T-helper 2 cell treated with Interferon-gamma antibody and Interleukin-4, amounts not matched to agents 100 ng/mL and 5 ng/mL, for 36 hours (primary cell): ENCODE measurements at regions not wholly inside any gene's neighbourhood (a gene's known extent, or its start where the extent isn't known, plus 50 kb on each side); places are given as distances from the start of the nearest gene placed in this dataset.

Source experiments
- intact Hi-C: fragments of 100-400 bp; cut with micrococcal nuclease; formaldehyde crosslinking; loops from one replicate; pipeline ENCODE4 v1.15.1; 2023

DNA sequence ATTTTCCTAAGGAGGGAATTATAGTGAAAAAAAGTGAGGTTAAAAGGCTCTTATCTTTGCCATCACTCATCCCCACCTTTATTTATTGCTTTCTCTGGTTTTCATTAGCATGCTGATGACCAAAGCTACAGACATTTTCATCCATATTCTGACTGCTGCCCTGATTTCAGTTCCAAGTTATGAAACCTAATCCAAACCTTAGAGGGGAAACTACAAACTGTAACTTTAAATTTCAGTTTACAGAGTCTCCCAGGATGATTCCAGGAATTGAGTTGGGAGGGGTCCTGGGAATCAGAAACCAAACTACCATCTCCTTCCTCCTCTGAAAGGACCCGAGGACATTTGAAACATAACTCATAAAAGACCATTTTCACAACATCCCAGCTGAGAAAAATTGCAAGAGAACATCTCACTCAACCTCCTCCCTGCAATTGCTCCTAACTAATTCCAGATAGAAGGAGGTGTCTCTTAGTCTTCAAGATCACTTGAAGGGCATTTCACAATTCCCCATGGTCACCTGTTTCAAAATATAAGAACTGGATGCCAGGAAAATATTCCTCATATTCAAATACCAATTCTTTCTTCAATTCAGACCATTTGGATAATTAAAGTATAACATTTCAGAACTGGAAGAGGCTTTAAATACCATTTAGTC is 520.6 kb downstream of the TNS1 start:
- intact Hi-C loops = no loop called here

DNA sequence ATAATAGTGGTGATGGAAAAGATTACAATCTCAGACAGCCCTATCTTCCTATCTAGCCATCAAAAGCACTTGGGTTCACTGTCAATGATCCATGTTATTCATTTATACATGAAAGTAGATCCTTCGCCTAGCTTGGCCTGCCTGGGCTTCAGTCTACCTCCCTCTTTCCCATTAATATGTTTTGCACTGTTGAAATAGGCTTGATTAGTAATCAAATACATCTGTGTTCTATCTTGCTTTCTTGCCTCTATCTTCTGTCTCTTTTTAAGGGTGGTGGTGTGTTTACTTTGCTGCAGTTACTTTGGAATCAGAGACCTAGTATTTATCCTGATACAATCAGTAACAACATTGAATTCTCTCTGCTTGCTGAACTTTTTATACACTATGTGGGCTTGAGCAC is 521.2 kb downstream of the TNS1 start:
- intact Hi-C loops = no loop called here

DNA sequence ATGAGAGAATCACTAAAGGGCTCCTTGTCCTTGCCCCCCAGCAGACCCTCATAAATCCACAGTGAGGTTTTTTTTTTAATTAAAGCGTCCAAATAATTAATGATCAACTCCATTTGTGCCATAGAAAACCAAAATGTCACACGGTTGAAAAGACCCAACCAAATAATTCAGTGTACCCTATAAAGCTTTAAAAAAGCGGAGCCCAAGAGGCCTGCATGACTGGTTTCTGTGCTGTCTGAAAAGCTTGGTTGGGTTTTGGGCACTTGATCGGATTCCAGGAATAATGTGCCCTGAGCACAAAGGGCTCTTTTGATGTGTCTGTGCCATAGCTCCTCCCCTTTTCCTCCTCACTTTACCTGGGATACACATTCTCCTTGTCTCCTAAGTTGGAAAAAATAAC is 523.2 kb downstream of the TNS1 start:
- intact Hi-C loops = no loop called here

DNA sequence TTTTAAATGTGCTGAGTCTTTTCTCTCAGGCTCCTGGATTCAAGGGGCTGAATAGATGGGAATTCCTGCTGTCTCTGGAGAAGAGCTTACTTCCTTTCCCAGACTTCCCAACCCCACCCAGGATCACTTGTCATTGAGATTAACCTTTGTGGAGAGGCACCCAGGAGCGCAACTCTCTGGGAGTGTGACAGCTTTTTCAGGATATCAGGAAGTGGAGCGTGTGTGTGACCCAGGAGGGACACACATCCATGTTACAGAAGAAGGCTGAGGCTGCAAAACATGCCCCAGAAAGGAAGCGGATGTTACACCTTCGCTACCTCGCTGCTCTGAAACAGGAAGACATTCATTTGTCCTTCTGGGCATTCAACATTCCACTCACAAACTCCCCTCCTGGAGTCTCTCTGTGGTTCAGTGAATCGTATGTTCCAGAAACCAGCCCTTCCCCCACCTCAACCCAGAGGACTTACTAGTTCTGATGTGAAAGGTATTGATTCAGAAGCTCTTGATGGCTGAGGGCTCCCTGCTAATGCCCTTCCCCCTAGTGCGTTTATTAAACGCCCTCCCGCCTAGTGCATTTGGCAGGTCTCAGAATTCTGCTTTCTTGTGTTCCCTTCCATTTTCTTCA is 523.9 kb downstream of the TNS1 start:
- intact Hi-C loops = no loop called here

DNA sequence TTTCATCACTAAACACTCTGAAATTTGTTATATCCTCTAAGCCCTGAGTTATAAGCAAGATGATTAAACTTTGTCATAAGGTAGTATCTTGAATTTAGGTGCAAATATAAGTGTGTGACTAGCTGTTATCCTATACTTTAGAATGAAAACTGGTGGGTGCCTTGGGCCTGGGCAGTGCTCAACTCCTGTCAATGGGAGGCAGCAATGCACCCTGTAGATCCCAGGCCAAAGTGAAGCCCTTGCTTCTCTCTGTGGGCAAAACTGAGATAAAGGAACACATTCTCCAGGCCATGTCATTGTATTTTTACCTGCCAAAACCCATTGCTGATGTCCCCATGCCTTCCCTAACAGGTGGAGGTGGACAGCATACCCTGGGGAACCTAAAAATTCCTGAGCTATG is 525.2 kb downstream of the TNS1 start:
- intact Hi-C loops = no loop called here

DNA sequence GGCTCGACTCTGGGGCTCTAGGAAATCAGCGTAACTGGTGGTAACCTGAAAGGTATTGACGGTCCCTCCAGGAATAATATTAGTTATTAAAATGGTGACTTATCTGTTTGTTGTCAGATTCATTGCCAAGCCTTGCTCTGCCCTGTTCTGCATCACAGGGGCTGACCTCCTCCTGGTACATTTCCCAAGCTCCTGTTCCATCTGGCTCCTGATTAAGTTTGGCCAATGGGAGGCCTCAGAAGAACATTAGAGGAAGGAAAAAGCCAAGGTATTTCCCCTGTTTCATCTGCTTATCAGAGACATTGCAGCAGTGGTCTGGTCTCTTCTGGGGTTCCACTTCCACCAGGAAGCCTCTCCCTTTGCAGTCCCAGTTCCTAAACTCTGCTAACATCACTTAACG is 527.0 kb downstream of the TNS1 start:
- intact Hi-C loops = no loop called here

DNA sequence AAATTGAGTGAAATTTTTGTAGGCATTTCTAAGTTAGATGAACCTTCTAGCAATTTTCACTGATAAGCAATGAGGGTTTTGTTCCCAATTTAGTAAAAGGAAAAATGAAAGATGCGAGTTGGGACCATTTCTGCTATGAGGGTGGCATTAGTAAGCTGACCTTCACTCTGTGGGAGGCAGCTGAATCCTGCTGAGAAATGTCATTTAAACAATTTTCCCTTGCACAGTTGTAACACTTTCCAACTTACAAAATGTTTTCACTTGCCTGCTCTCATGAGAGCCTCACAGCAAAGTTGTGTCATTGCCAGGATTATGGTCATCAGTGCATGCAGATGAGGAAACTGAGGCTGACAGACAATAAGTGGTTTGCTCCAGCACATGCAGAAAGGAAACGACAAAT is 527.7 kb downstream of the TNS1 start:
- intact Hi-C loops = no loop called here

DNA sequence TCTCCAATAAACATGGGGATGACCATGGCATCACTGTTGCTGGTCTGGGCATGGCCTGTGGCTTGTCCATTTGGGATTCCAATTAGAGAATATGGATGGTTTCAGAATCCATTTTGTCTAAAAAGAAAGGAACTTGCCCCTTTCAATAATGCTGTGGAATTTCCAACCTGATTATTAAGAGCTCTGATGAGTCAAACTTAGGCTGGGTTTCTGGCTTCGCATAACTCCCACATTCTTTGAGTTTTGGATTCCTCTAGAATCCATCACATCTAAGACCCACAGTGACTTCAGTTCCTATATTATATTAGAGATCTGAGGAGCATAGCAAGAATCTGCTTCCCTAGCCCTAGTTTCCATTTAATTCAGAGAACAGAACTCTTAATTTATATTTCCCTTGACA is 531.5 kb downstream of the TNS1 start:
- intact Hi-C loops = no loop called here

DNA sequence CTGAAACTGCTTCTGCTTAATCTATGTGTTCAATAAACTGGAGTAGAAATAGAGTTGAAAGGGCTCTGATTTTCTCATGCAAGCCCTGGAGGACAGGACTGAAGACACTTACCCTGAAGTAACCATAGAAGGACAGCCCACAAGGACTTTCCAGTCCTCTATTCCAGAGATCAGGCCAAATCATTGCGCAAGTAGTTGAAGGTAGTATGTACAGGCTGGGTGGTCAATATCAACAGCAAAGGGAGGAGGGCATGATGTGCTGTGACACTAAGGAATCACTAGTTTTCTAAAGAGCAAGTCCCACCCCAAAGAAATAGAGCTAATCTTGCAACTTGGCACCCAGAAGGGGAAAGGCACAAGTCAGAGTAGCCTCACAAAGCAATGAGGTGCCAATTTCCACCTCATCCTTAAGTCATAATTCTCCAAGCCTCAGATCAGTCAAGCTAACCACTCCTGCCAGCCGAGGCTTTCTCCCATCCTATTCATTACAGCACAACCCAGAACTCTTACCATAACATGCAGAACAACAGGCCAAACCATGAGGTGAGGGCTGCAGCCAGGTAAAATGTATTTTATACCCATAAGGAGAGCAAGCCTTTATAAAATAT is 533.5 kb downstream of the TNS1 start:
- intact Hi-C loops = no loop called here

DNA sequence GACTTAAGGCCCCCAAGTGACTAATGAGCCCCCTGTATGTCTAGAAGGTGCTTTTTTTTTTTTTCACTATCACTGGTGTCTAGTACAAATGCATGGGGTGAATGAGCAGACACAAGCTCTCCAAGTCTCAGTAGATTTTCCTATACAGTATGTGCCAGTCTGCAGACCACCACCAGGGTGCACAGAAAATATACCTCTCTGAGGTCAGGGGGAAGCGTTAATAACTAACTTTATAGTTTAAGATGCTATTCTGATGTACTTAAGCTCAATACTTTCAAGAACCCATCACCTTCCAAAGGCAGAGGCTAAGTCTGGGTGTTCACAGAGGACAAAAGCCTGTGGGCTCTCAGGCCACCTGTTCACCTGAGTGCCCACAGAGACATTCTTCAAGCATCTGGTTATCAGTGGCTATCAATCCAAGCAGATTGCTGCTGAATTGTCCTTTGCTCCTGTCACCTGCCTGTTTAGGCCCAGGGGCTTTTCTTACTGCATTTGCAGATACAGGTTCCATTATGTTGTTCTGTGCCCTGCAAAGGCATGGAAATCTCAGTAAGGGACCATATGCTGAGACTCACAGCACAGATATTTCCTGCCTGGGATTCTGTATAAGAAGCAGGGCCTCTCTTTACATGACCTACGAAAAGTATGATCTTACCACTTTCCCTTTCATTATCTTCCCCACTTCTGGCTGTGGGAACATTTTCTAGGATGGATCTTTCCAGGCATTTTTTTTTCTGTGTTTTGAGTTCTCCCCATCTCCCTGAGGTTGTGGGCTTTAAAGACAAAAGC is 534.6 kb downstream of the TNS1 start:
- intact Hi-C loops = no loop called here

DNA sequence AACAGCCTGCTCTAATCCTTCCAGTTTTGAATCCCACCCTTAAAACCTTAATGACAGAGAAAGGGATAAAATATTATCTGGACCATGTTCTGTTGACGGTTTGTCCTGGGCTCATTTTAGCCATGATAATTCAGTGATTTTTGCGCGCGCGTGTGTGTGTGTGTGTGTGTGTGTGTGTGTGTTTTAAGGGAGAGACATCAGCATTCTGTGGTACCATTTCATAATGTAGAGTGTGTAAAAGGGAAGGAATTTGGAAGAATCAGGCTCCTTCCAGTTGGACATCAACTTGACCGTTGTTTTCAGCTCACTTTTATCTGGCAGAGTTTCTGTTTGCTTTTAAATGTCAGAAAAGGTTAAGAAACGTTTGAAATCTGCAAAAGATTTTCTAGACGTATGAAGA is 535.5 kb downstream of the TNS1 start:
- intact Hi-C loops = no loop called here

DNA sequence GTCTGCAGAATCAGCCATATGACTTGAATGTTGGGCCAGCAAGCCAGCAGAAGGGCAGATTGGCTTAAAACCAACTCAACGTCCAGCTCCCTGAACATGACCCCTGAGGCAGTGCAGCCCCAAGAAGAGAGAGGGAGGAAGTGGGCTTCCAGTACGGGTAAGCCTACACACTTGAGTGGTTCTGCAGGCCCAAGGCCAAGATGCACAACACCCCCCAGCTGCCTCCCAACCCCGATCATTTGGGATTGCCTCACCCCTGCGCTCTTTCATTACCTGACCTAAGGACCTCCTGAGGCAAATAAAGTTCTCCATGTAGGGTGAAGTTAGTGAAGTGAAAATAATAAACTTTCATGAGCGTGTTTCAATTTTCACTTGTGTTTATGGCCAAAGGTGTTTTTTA is 536.0 kb downstream of the TNS1 start:
- intact Hi-C loops = no loop called here

DNA sequence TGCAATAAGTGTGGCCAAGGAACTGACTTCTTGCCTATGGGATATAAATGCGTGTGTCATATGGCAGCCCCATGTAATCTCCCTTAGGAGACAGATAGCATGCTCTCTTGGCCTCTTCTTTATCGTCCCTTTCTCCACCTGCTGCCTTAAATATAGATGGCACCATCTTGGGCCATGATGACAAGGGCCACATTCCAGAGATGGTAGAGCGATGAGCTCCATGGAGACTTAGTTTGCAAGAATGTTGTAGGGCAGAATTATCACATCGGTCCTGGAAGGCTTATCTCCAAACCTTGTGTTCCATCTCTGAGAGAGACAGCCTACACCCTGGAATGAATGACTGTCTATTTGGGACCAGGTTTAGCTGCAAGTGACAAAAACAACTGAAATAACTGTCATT is 536.7 kb downstream of the TNS1 start:
- intact Hi-C loops = no loop called here

DNA sequence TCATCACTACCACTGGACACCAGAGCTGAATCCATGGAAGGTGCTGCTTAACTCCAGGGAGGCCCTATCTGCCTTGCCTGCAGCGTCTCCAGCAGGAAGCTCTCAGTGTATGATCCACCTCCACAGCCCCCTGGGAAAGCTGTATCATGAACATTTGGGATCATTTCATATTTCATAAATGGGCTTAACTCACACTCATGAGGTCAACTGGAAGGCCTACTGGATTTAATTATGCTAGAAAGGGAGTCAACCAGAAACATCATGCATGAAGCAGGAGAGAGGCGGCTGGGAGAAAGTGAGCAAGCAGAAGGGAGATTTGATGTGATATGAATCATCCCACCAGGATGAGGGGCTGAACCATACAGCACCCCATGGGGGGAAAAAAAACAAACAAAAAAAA is 537.7 kb downstream of the TNS1 start:
- intact Hi-C loops = no loop called here

DNA sequence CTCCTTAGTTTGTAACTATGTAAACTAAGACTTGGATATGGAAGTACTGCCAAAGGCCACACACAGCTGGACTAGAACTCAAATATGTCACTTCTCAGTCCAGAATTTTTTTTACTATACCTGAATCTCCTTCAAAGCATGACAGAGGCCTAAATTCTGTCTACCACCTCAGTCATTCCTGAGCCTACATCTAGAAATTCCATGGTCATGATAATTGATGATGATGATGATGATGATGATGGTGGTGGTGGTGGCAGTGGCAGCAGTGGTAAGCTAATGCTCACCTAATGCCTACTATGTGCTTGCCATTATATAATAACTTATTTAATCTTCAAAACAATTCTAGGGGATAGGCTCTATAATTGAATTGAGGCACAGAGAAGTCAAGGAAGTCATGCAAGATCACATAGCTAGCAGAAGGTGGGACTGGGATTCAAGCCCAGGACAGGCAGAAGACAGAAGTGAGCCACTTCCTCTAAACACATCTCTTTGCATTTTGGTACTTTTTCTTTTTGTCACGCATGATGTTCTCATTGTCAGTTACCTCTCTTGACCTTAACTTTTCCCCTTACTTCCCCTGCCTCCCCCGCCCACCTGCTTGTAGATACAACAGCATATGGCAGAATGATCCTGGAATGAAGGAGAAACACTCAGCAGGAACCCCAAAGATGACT is 539.3 kb downstream of the TNS1 start:
- intact Hi-C loops = no loop called here

DNA sequence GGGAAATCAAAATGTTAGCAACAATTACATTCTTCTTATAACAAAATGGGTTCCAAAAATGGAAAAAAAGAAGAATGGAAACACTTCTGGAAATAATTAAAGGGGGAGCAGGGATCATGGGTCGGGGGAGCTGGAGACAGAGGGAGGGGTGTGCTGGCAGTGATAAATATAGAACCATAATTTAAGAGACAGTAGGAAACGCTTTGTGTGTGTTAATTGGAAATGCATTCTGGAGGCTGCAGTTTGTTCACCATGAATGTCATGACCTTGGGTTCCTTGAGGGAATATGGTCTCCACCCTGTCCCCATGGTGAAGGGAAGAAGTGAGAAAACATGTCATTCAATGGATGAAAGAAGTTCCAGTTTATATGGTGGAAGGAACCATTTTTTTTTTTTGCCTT is 540.7 kb downstream of the TNS1 start:
- intact Hi-C loops = no loop called here

DNA sequence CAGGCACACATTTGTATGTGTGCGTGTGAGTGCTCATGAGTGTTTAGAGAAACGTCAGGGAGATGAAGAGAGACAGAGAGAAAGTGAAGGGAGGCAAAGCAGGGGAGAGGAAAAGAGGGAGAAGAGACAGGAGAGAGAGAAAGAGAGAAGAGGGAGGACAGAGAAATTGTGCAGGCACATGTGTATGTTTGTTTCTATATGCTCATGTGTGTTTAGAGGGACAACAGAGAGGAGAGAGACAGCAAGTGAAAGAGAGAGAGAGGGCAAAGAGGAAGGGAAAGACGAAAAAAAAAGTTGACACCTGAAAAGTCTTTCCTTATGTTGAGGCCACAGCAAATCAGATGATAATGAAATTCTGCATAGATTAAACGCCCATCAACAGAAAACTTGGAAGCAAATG is 541.1 kb downstream of the TNS1 start:
- intact Hi-C loops = no loop called here

DNA sequence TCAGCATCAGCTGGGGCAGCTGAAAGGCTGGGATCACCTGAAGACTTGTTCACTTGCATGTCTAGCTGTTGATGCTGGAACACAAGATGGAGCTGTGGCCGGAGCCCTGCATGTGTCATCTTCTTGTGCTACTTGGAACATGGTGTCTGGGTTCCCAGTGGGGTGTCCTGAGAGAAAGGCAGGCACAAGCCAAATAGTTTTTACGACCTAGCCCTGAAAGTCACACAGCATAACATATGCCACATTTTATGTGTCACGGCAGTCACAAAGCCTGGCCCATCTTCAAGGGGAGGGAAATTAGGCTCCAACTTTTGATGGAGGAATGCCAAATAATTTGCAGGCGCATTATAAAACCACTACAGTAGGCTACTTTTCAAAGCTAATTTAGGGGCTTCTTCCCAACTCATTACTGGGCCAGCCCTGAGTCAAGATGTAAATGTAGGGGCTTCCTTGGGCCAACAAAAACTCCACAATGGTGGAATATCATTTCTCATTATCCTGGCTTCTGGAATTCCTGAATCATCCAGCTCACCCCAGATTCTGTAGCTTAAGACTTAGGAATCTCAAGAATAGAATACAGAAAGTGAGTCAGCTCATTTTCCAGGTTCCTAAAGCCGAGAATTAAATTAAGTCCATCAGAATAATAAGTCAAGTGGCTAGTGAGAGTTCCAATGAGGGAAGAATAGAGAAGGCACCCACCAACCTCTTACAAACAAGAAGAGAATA is 543.0 kb downstream of the TNS1 start:
- intact Hi-C loops = no loop called here

DNA sequence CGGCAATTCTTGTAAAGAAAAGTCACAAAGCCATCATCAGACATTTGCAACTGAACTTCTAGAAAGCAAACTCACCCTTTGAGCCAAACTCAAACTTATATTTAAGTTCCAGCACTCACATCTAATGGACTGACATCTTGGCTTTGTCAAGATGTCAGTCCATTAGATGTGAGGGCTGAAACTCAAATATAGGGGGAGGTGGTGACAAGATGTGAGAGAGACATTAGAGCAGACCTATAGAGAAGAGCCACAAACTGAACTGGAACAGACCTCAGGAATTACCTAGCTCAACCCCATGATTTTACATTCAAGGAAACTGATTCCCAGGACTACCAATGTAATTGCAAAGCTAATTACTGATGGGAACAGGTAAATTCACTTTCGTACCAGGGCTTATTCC is 543.8 kb downstream of the TNS1 start:
- intact Hi-C loops = no loop called here

DNA sequence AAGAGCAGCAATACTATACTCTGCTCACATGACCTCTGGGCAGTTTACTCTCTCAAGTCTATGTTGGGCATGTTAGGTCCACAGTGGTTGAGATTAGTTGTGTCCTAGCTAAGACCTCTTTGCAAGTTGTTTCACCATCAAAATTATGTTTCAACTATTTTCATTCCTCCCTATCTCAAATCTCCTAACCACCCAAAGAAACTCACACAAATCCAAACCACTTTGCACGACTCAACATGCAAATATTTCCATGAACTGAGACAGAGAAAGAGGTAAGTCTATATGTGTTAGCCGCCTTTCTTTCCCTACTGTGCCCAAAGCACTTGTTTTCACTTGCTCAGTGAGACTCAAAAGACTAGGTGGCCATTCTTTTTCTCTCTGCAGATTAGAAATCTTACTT is 546.8 kb downstream of the TNS1 start:
- intact Hi-C loops = no loop called here

DNA sequence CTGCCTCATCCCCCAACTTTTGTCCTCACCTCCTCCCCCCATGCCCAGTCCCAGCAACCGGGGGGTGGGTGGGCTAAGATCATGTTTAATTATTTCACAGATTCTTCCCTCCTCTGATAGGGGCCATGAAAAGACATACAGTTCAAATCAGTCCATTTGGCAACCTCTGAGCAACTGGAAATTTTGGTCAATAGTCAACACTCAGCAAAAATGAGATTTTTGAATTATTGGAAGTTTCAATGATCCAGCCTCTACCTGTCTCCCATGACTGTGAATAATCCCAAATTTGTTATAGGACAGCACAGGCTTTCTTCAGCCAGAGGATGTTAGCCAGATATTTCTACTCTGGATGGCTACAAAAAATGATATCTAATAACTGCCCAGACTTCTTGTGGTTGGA is 549.9 kb downstream of the TNS1 start:
- intact Hi-C loops = no loop called here
